A549 (cell line): ENCODE measurements at regions not wholly inside any gene's neighbourhood (a gene's known extent, or its start where the extent isn't known, plus 50 kb on each side); places are given as distances from the start of the nearest gene placed in this dataset.

Source experiments
- CBX8 ChIP-seq: fragments of 200-600 bp; sonication (generic); IDR thresholded peaks from 2 replicates; pipeline ENCODE4 v1.6.1; 2016
- HOXA7 ChIP-seq: fragments of 250-450 bp; sonication (Bioruptor Pico); IDR thresholded peaks from 2 replicates; pipeline ENCODE4 v1.5.0; 2020; ENCODE audit warnings: mild to moderate bottlenecking, moderate library complexity
- KDM1A ChIP-seq: fragments of 200-600 bp; sonication (generic); IDR thresholded peaks from 2 replicates; pipeline ENCODE4 v1.6.1; 2016; ENCODE audit warnings: low read depth, mild to moderate bottlenecking
- MAZ ChIP-seq: fragments of 150-350 bp; IDR thresholded peaks from 2 replicates; pipeline ENCODE4 v1.6.1; 2014; ENCODE audit warnings: antibody characterized with exemption, low read depth, low read length, borderline replicate concordance
- USF2 ChIP-seq: fragments of 450-650 bp; IDR thresholded peaks from 2 replicates; pipeline ENCODE4 v1.6.1; 2014; ENCODE audit warnings: antibody characterized with exemption
- TF ChIP-seq, protein P1 (sequence below): fragments of >200 bp; sonication (Bioruptor Twin); formaldehyde crosslinking; IDR thresholded peaks from 3 replicates; pipeline ENCODE4 v1.5.1; 2016

DNA sequence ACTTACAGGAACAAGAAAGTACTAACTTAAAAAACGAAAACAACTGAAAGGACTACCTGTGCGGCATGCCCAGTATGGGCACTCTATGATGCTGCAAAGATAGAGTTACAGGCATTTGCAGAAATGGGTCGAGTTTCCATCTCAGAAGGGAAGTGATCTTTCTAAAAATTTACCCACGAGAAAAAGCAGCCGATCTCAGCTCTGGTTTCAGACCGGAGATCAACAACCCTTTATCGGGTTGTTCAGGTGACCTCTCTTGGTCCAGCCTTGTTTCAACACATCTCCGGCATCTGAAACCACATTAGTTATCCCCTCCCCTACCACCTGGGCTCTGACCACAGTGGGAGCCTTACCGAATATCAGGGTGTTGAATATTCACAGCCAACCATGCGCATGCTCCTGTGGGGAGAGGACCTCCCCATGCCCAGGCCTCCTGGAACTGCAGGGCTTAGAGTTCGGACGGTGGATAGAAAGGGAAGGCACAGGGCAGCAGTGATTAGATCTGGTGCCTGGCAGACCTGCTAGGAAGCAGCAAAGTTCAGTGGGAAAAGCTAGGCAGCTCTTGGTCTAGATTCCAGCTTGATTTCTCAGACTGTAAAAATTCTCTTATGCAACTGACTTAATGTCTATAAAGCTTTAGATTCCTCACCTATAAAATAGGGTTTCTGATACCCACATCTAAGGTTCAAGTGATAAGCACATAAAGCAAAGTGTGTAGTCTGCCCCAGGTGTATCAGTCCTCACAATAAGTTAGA, 906.0 kb downstream of the VRK1 start:
- TF ChIP-seq MAZ (no peak), USF2 (no peak), HOXA7 (CRISPR knock-in tag) (no peak), KDM1A (no peak), CBX8 (no peak)
- TF ChIP-seq, protein P1, sequence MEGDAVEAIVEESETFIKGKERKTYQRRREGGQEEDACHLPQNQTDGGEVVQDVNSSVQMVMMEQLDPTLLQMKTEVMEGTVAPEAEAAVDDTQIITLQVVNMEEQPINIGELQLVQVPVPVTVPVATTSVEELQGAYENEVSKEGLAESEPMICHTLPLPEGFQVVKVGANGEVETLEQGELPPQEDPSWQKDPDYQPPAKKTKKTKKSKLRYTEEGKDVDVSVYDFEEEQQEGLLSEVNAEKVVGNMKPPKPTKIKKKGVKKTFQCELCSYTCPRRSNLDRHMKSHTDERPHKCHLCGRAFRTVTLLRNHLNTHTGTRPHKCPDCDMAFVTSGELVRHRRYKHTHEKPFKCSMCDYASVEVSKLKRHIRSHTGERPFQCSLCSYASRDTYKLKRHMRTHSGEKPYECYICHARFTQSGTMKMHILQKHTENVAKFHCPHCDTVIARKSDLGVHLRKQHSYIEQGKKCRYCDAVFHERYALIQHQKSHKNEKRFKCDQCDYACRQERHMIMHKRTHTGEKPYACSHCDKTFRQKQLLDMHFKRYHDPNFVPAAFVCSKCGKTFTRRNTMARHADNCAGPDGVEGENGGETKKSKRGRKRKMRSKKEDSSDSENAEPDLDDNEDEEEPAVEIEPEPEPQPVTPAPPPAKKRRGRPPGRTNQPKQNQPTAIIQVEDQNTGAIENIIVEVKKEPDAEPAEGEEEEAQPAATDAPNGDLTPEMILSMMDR: no peak
